Embryonic facial prominence (tissue), 1 donor: ENCODE measurements at regions not wholly inside any gene's neighbourhood (a gene's known extent, or its start where the extent isn't known, plus 50 kb on each side); places are given as distances from the start of the nearest gene placed in this dataset.
"Not testable (repeated sequence)": the region's sequence is repeated elsewhere in the genome, so short reads cannot be mapped to it uniquely, and the experiment has no call there.

Experiments used
- DNase-seq: peaks from one replicate; pipeline ENCODE4 v3.0.0-alpha.2; 2016; ENCODE audit errors: extremely low spot score

- DNase-seq, result no peak
Observed at GRCh38 chr9:19937121-19937520, 148.3 kb upstream of the SLC24A2 start.

- no peak for DNase-seq
Observed at GRCh38 chr9:19936598-19936997, 147.8 kb upstream of the SLC24A2 start.

- DNase-seq, result no peak
Observed at GRCh38 chr9:19935422-19935821, 146.6 kb upstream of the SLC24A2 start.

GRCh38 chr9:19934301-19934871 is 145.5 kb upstream of the SLC24A2 start:
- DNase-seq, result no peak

GRCh38 chr9:19931098-19931890 is 142.5 kb upstream of the SLC24A2 start:
- DNase-seq, result no peak

GRCh38 chr9:19927560-19927959 is 138.7 kb upstream of the SLC24A2 start:
- no peak for DNase-seq

- DNase-seq, result no peak
Observed at GRCh38 chr9:19926774-19927173, 137.9 kb upstream of the SLC24A2 start.

- DNase-seq, result peak; percentile 79
Observed at GRCh38 chr9:19925674-19926503, 137.1 kb upstream of the SLC24A2 start.

GRCh38 chr9:19924080-19924479 is 135.2 kb upstream of the SLC24A2 start:
- no peak for DNase-seq

GRCh38 chr9:19922476-19923118 is 133.8 kb upstream of the SLC24A2 start:
- DNase-seq, result peak; percentile 53

GRCh38 chr9:19920401-19920800 is 131.6 kb upstream of the SLC24A2 start:
- DNase-seq, result no peak

GRCh38 chr9:19918630-19919029 is 129.8 kb upstream of the SLC24A2 start:
- DNase-seq, result no peak

- no peak for DNase-seq
Observed at GRCh38 chr9:19914044-19914443, 125.2 kb upstream of the SLC24A2 start.

- DNase-seq, result no peak
Observed at GRCh38 chr9:19913151-19913550, 124.3 kb upstream of the SLC24A2 start.

GRCh38 chr9:19903076-19903475 is 114.2 kb upstream of the SLC24A2 start:
- DNase-seq, result no peak

GRCh38 chr9:19901586-19901985 is 112.7 kb upstream of the SLC24A2 start:
- no peak for DNase-seq

GRCh38 chr9:19896161-19896560 is 107.3 kb upstream of the SLC24A2 start:
- no peak for DNase-seq

- DNase-seq, result not testable (repeated sequence)
Observed at GRCh38 chr9:19895578-19895977, 106.7 kb upstream of the SLC24A2 start.

GRCh38 chr9:19895006-19895405 is 106.2 kb upstream of the SLC24A2 start:
- DNase-seq, result peak; percentile 25

- no peak for DNase-seq
Observed at GRCh38 chr9:19885608-19886007, 96.8 kb upstream of the SLC24A2 start.

- DNase-seq, result no peak
Observed at GRCh38 chr9:19879062-19879461, 90.2 kb upstream of the SLC24A2 start.
